CD4-positive, alpha-beta T cell treated with Interleukin-21 for 1 hour (primary cell): ENCODE measurements at regions not wholly inside any gene's neighbourhood (a gene's known extent, or its start where the extent isn't known, plus 50 kb on each side); places are given as distances from the start of the nearest gene placed in this dataset.

ENCODE experiments used
- DNase-seq: peaks from one replicate; pipeline ENCODE4 v3.0.0-alpha.2; 2020

- DNase-seq: no peak
Observed at GRCh38 chr4:10173754-10174749, 57.5 kb upstream of the WDR1 start.

GRCh38 chr4:10173037-10173753 lies 56.6 kb upstream of the WDR1 start:
- DNase-seq: no peak

DNA sequence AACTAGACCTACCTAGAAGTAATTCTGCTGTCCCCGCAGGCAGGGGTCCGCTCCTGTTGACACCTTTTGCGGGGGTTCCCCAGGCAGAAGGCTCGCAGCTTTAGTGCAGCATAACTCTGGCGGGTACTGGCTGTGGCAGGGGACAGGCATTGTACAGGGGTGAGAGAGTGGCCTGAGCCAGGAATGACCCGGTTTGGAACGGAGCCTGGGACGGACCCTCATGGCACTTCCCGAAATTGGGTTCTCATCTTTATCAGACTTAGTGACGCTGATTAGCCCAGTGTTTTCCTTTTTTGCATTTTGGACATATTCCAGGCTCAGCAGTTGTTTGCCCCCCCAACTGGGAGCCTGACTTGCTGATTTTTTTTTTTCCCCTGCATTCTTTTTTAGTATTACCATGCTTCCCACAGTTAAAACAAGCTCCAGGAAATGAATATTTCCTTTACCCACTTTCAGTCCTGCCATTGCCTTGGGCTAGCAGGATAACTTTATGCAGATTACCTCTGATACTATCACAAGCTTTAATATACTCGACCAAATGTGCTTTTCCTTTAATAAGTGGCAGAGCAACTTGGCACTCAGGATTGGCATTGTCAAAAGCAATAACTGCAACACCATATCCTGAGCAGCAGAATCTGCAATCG lies 55.8 kb upstream of the WDR1 start:
- DNase-seq: no peak

GRCh38 chr4:10171055-10171454 lies 54.5 kb upstream of the WDR1 start:
- DNase-seq: no peak

DNA sequence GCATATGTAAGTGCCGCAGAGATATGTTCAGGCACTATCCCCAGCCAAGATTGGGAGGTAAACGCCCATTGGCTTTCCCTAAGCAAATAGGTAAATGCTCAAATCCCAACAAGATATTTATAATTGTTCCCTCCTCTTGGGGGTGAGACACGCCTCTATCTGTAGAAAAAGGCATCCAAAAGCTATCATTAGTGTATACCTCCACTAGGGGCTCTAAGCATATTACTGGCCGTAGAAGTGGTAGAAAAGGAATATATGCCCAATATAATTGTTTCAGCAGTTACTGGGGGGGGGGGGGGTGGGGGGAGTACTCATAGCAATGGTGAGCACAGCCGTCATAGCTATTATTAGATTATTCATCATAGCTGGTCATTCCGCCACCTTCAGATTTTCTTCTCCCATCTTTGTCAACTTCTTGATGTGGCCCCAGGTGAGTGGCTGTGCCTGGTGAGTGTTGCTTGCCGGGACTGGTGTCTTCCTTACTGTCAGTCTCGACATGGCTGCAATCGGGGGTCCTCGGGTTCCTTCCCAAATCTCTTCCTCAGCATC lies 53.3 kb upstream of the WDR1 start:
- no peak for DNase-seq

- no peak for DNase-seq
Observed at GRCh38 chr4:10168151-10168550, 51.6 kb upstream of the WDR1 start.

- DNase-seq: no peak
Observed at GRCh38 chr4:10167201-10167600, 50.6 kb upstream of the WDR1 start.
